ENCODE measurements at regions not wholly inside any gene's neighbourhood (a gene's known extent, or its start where the extent isn't known, plus 50 kb on each side); places are given as distances from the start of the nearest gene placed in this dataset.

- TF ChIP-seq CTCF (IDR thresholded peaks at IDR 0.05) (no peak), CHD2 (IDR thresholded peaks at IDR 0.05; ENCODE audit: low read length, partially characterized antibody) (no peak), RFX5 (IDR thresholded peaks at IDR 0.05; ENCODE audit: low read length) (no peak), ELF1 (IDR thresholded peaks at IDR 0.05) (no peak), MAX (IDR thresholded peaks at IDR 0.05; ENCODE audit: low read depth) (no peak), POLR2AphosphoS5 (IDR thresholded peaks at IDR 0.05; ENCODE audit: low read depth, low read length) (no peak), EP300 (IDR thresholded peaks at IDR 0.05; ENCODE audit: borderline replicate concordance in 1 of 2, low read depth in 1 of 2, low read length in 1 of 2) (no peak), TCF12 (IDR thresholded peaks at IDR 0.05) (no peak)
Measured at GRCh38 chr3:27567251-27567650, 83.1 kb upstream of the SLC4A7 start.
